ENCODE measurements at regions not wholly inside any gene's neighbourhood (a gene's known extent, or its start where the extent isn't known, plus 50 kb on each side); places are given as distances from the start of the nearest gene placed in this dataset.
"Not testable (repeated sequence)": the region's sequence is repeated elsewhere in the genome, so short reads cannot be mapped to it uniquely, and the experiment has no call there.

- no peak for ATAC-seq
These were observed 854.1 kb downstream of the TBC1D22A start for GRCh38 chr22:47616396-47617020.

GRCh38 chr22:47615051-47615450 is 852.6 kb downstream of the TBC1D22A start:
- no peak for ATAC-seq

GRCh38 chr22:47613606-47614350 is 851.3 kb downstream of the TBC1D22A start:
- no peak for ATAC-seq

- ATAC-seq, result not testable (repeated sequence)
These were observed 850.7 kb downstream of the TBC1D22A start for GRCh38 chr22:47613181-47613580.

GRCh38 chr22:47612311-47612910 is 850.0 kb downstream of the TBC1D22A start:
- no peak for ATAC-seq

- no peak for ATAC-seq
These were observed 848.3 kb downstream of the TBC1D22A start for GRCh38 chr22:47610764-47611163.

GRCh38 chr22:47610281-47610680 is 847.8 kb downstream of the TBC1D22A start:
- ATAC-seq, result no peak

GRCh38 chr22:47609653-47610052 is 847.2 kb downstream of the TBC1D22A start:
- ATAC-seq, result no peak

GRCh38 chr22:47608421-47608820 is 846.0 kb downstream of the TBC1D22A start:
- no peak for ATAC-seq

- no peak for ATAC-seq
These were observed 845.0 kb downstream of the TBC1D22A start for GRCh38 chr22:47607486-47607885.

GRCh38 chr22:47606426-47606825 is 844.0 kb downstream of the TBC1D22A start:
- ATAC-seq, result no peak

- ATAC-seq, result no peak
These were observed 843.4 kb downstream of the TBC1D22A start for GRCh38 chr22:47605886-47606285.

- no peak for ATAC-seq
These were observed 843.0 kb downstream of the TBC1D22A start for GRCh38 chr22:47605441-47605840.

- ATAC-seq, result no peak
These were observed 842.1 kb downstream of the TBC1D22A start for GRCh38 chr22:47604563-47604962.

- no peak for ATAC-seq
These were observed 840.3 kb downstream of the TBC1D22A start for GRCh38 chr22:47602732-47603131.

- ATAC-seq, result no peak
These were observed 839.2 kb downstream of the TBC1D22A start for GRCh38 chr22:47601666-47602065.

- ATAC-seq, result no peak
These were observed 838.6 kb downstream of the TBC1D22A start for GRCh38 chr22:47600791-47601625.

- no peak for ATAC-seq
These were observed 837.8 kb downstream of the TBC1D22A start for GRCh38 chr22:47600281-47600680.

- no peak for ATAC-seq
These were observed 837.3 kb downstream of the TBC1D22A start for GRCh38 chr22:47599753-47600152.

GRCh38 chr22:47598864-47599263 is 836.4 kb downstream of the TBC1D22A start:
- no peak for ATAC-seq

- no peak for ATAC-seq
These were observed 834.6 kb downstream of the TBC1D22A start for GRCh38 chr22:47597041-47597440.

- no peak for ATAC-seq
These were observed 833.8 kb downstream of the TBC1D22A start for GRCh38 chr22:47596176-47596690.

Data from activated CD4-positive, CD25-positive, alpha-beta regulatory T cell treated with anti-CD3 and anti-CD28 coated beads, Interleukin-2, amount 50 U/mL, for 24 hours (primary cell).